ENCODE measurements at regions not wholly inside any gene's neighbourhood (a gene's known extent, or its start where the extent isn't known, plus 50 kb on each side); places are given as distances from the start of the nearest gene placed in this dataset.

DNA sequence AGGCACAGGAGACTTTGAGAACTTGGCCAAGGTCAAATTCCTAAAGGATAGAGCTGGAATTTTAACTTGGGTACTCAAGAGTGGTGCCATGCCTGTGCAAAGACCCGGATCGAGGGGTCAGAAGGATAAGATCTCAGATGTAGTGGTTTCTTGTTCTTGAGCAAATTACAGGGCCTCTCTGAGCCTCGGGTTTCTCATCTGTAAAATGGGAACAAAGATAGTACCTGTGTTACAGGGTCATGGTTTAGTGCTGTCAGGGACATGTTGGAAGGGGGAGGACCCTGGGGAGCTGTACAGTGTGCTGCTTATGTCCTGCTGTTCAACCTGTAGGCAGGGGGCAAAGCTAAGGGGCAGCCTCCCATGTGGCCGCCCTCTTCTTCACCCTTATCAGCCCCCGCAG lies 173.5 kb upstream of the HAAO start:
- H3K9me3 ChIP-seq (ENCODE audit: insufficient read depth, low read length) = no peaks in the 10 kb centered on the region
- H3K4me1 ChIP-seq (ENCODE audit: low read length) = no peaks in the 10 kb centered on the region
- H3K27ac ChIP-seq (ENCODE audit: low read length) = no peak overlapping the region
- no peaks in the 10 kb centered on the region for H3K36me3 ChIP-seq (replicated peaks; ENCODE audit: low read depth, low read length)
- H3K4me2 ChIP-seq (ENCODE audit: low read length) = no peak overlapping the region
- H3K9ac ChIP-seq (ENCODE audit: low read length) = no peak overlapping the region
- no peak overlapping the region for H3K4me3 ChIP-seq (ENCODE audit: low read length)
- no peak overlapping the region for H2AFZ ChIP-seq (ENCODE audit: low read depth, low read length)
- TF ChIP-seq EZH2phosphoT487 (IDR thresholded peaks at IDR 0.05; ENCODE audit: low read depth) (no peak), CTCF (IDR thresholded peaks at IDR 0.05; ENCODE audit: low read depth, low read length) (no peak)
- no peaks in the 10 kb centered on the region for H4K20me1 ChIP-seq (ENCODE audit: insufficient read depth, low read length)
- peaks cover 6% of the 10 kb centered on the region; the same call in 1 of the 2 replicates for H3K27me3 ChIP-seq (ENCODE audit: low read depth, low read length)
- H3K79me2 ChIP-seq (ENCODE audit: low read length) = no peaks in the 10 kb centered on the region

DNA sequence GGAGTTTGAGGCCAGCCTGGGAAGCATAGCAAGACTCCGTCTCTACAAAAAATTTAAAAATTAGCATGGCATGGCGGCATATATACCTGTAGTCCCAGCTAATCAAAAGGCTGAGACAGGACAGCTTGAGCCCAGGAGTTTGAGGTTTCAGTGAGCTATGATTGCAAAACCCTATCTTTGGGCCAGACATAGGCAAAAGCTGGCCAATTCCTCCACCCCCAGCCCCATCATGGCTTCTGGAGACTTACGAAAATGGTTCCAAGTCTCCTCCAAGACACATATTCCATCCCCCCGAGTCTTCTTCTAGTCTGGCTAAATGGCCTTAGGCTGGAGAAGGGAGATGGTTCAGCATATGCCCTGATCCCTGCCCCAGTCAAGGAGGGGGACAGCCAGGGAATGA lies 172.8 kb upstream of the HAAO start:
- Histone ChIP-seq H3K36me3 (replicated peaks; ENCODE audit: low read depth, low read length) (no peaks in the 10 kb centered on the region), H4K20me1 (ENCODE audit: insufficient read depth, low read length) (no peaks in the 10 kb centered on the region), H3K4me2 (ENCODE audit: low read length) (no peak overlapping the region), H2AFZ (ENCODE audit: low read depth, low read length) (no peak overlapping the region), H3K4me1 (ENCODE audit: low read length) (no peaks in the 10 kb centered on the region), H3K27me3 (ENCODE audit: low read depth, low read length) (peaks cover 6% of the 10 kb centered on the region; the same call in 1 of the 2 replicates), H3K4me3 (ENCODE audit: low read length) (no peak overlapping the region), H3K79me2 (ENCODE audit: low read length) (no peaks in the 10 kb centered on the region), H3K9ac (ENCODE audit: low read length) (no peak overlapping the region), H3K9me3 (ENCODE audit: insufficient read depth, low read length) (no peaks in the 10 kb centered on the region), H3K27ac (ENCODE audit: low read length) (no peak overlapping the region)
- TF ChIP-seq CTCF (IDR thresholded peaks at IDR 0.05; ENCODE audit: low read depth, low read length) (no peak), EZH2phosphoT487 (IDR thresholded peaks at IDR 0.05; ENCODE audit: low read depth) (no peak)

DNA sequence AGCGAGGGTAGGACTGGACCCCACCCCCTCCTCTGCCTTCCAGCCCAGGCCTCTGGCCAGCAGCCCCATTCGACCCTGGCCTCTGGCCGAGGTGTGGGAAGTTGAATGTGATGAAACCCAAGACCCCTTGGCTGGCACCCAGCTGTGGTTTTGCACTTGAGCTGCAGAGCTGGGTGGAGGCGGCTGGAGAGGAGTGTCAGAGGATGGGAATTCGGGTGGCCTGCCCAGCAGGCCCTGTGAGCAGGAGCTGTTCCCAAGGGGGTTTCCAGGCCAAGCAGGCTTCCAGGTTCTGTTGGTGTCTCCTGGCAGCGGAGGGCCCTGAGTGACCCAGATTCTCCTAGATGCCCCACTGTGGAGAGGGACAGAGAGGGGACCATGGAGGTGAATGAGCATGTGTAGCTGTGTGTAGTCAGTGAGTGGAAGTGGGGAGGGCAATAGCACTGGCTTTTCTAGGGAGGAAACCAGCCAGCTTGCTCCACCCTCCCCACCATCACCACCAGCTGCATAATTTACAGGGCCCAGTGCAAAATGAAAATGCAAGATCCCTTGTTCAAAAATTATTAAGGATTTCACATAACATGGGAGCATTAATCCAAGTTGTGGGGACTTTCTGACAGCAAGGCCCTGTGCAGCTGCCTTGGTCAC lies 172.2 kb upstream of the HAAO start:
- Histone ChIP-seq H3K27ac (ENCODE audit: low read length) (no peak overlapping the region), H4K20me1 (ENCODE audit: insufficient read depth, low read length) (no peaks in the 10 kb centered on the region), H3K4me2 (ENCODE audit: low read length) (no peak overlapping the region), H3K27me3 (ENCODE audit: low read depth, low read length) (peaks cover 6% of the 10 kb centered on the region; the same call in 1 of the 2 replicates), H3K36me3 (replicated peaks; ENCODE audit: low read depth, low read length) (no peaks in the 10 kb centered on the region), H3K9ac (ENCODE audit: low read length) (no peak overlapping the region), H3K9me3 (ENCODE audit: insufficient read depth, low read length) (no peaks in the 10 kb centered on the region), H3K4me3 (ENCODE audit: low read length) (no peak overlapping the region), H3K79me2 (ENCODE audit: low read length) (no peaks in the 10 kb centered on the region), H3K4me1 (ENCODE audit: low read length) (no peaks in the 10 kb centered on the region), H2AFZ (ENCODE audit: low read depth, low read length) (no peak overlapping the region)
- no peak for TF ChIP-seq EZH2phosphoT487 (IDR thresholded peaks at IDR 0.05; ENCODE audit: low read depth)
- TF ChIP-seq CTCF (IDR thresholded peaks at IDR 0.05; ENCODE audit: low read depth, low read length) = no peak

DNA sequence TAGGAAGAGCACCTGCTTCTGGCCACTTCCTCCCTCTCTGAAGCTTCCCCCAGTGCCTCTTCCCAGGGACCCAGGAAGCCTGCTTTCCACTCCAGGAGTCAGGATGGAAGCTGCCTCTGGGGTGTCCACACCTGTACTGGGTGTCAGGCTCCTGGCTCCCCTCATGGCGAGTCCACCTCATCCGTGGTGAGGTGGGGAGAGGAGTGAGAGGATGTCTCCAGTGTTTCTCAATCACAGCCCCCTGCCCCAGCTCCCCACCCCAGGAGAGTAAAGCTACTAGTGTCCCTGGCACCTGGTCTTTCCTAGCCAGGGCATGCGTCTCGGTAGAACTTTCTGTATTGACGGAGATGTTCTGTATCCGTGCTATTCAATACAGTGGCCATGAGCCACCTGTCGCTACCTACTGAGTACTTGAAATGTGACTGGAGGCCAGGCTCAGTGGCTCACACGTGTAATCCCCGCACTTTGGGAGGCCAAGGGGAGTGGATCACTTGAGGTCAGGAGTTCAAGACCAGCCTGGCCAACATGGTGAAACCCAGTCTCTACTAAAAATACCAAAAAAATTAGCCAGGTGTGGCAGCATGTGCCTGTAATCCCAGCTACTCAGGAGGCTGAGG lies 171.2 kb upstream of the HAAO start:
- H3K4me2 ChIP-seq (ENCODE audit: low read length) = no peak overlapping the region

More for the DNA sequence above, 171.2 kb upstream of the HAAO start:
- no peak for TF ChIP-seq EZH2phosphoT487 (IDR thresholded peaks at IDR 0.05; ENCODE audit: low read depth)
- no peak for TF ChIP-seq CTCF (IDR thresholded peaks at IDR 0.05; ENCODE audit: low read depth, low read length)
- Histone ChIP-seq H3K4me1 (ENCODE audit: low read length) (no peaks in the 10 kb centered on the region), H2AFZ (ENCODE audit: low read depth, low read length) (no peak overlapping the region), H3K79me2 (ENCODE audit: low read length) (no peaks in the 10 kb centered on the region), H3K27ac (ENCODE audit: low read length) (no peak overlapping the region), H3K27me3 (ENCODE audit: low read depth, low read length) (peaks cover 6% of the 10 kb centered on the region; the same call in 1 of the 2 replicates), H4K20me1 (ENCODE audit: insufficient read depth, low read length) (no peaks in the 10 kb centered on the region), H3K9me3 (ENCODE audit: insufficient read depth, low read length) (no peaks in the 10 kb centered on the region), H3K4me3 (ENCODE audit: low read length) (no peak overlapping the region), H3K36me3 (replicated peaks; ENCODE audit: low read depth, low read length) (no peaks in the 10 kb centered on the region), H3K9ac (ENCODE audit: low read length) (no peak overlapping the region)
